Bronchial epithelial cell (primary cell): ENCODE measurements at regions not wholly inside any gene's neighbourhood (a gene's known extent, or its start where the extent isn't known, plus 50 kb on each side); places are given as distances from the start of the nearest gene placed in this dataset.

Source experiments
- DNase-seq: peaks from one replicate; pipeline ENCODE4 v3.0.0-alpha.2; 2010; ENCODE audit warnings: low read depth
- FAIRE-seq: peaks from 2 replicates; lab custom pipeline; 2011; peaks lifted over from hg19 to GRCh38; lab: Jason Lieb, UNC
- H3K27me3 ChIP-seq: 2 replicates; pipeline ENCODE4 v1.5.1; 2011; ENCODE audit warnings: low read length; ENCODE audit not compliant: control insufficient read depth, insufficient read depth
- H3K36me3 ChIP-seq: 2 replicates; pipeline ENCODE4 v1.5.1; 2011; ENCODE audit warnings: low read length; ENCODE audit not compliant: control insufficient read depth, insufficient read depth
- H3K4me3 ChIP-seq: 2 replicates; pipeline ENCODE4 v1.5.1; 2011; ENCODE audit warnings: mild to moderate bottlenecking, low read depth, low read length, control low read depth
- CTCF ChIP-seq: IDR thresholded peaks from 2 replicates; pipeline ENCODE4 v1.5.1; 2011; ENCODE audit warnings: mild to moderate bottlenecking, moderate library complexity, low read length, control low read depth, inconsistent platforms; ENCODE audit not compliant: insufficient read depth, severe bottlenecking

- Histone ChIP-seq H3K27me3 (no peaks in the 10 kb centered on the region), H3K4me3 (no peak overlapping the region), H3K36me3 (no peaks in the 10 kb centered on the region)
- FAIRE-seq (no peak), DNase-seq (peak; percentile 36)
- no peak for TF ChIP-seq CTCF
These were observed 57.6 kb upstream of the UBQLN2 start for GRCh38 chrX:56505866-56506265.
